CD4-positive, alpha-beta T cell treated with Interferon alpha-2 for 1 hour (primary cell): ENCODE measurements at regions not wholly inside any gene's neighbourhood (a gene's known extent, or its start where the extent isn't known, plus 50 kb on each side); places are given as distances from the start of the nearest gene placed in this dataset.

ENCODE experiments used
- DNase-seq, 2 donors: peaks; one replicate each; pipeline ENCODE4 v3.0.0-alpha.2; 2020 to 2022

DNA sequence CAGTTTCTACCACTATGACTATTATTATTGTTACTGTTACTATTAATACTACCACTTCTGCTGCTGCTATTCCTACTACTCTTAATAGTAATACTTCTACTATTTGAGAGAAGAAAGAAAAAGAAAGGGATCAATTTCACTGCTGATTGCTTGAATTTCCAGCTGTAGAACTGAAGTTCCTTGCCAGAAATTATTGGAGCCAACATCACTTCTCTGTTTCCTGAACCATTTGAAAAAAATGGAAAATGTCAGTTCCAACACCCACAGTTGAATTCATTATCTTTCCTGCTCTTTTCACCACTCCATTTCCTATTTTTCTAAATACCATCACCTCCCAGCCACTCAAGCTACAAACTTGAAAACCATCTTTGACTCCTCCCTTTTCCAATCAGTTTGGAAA is 54.1 kb upstream of the PIK3C2G start:
- no peak for DNase-seq

GRCh38 chr12:18206198-18206597 is 55.1 kb upstream of the PIK3C2G start:
- no peak for DNase-seq

DNA sequence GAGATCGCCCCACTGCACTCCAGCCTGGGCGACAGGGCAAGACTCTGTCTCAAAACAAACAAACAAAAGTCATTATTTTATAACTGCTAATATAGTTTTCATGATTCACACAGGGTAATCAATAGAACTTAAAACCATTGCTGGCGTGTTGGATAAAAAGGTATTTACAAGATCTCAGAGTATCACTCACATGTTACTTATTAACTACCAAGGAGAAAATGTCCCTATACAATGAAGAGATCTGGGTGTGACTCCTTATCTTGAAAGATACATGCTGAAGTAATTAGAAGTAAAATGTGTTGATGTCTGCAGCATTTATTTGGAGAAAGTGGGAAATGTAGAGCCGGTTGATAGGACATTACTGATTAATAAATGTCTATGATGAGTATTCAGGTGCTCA is 57.3 kb upstream of the PIK3C2G start:
- no peak for DNase-seq

GRCh38 chr12:18192119-18192518 is 69.2 kb upstream of the PIK3C2G start:
- no peak for DNase-seq

GRCh38 chr12:18183141-18183540 is 78.2 kb upstream of the PIK3C2G start:
- no peak for DNase-seq

- DNase-seq: no peak
Observed at GRCh38 chr12:18171571-18171970, 81.6 kb upstream of the RERGL start.

DNA sequence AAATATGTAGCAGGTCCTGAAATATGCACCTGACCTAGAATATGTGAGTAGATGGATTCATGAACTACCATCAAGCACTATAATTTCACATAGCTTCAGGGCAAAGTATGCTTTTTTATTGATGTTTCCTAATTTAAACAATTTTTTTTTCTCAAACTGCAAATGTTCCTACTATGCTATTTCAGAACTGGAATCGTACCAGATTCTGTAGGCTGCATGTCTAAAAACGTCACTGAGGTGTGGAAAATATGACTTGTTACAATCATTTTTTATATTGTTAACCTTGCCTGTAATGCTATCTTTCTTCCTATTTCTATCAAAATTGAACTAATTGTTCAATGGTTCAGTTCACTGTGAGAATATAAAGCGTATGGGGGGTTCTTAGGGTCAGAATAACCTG is 78.0 kb upstream of the RERGL start:
- DNase-seq: no peak

DNA sequence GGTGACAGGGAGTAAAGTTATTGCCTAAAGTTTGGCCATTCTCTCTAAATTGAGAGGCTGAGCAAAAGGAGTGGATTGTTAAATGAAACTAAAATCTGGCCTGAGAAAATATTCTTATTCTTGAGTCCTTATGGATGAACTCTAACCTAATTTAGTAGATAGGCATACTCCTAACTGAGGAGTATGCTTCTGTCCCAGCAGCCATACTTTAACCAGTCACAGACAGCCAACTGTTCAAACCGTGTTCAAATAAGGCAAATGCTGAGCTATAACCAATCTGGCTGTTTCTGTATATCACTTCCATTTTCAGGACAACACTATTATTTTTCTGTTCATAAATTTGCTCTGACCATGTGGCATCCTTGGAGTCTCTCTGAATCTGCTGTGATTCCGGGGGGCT is 75.9 kb upstream of the RERGL start:
- DNase-seq: no peak

GRCh38 chr12:18165422-18165871 is 75.5 kb upstream of the RERGL start:
- DNase-seq: peak in 1 of 2 donors; percentile 32

GRCh38 chr12:18160901-18161300 is 70.9 kb upstream of the RERGL start:
- DNase-seq: no peak

- peak in 1 of 2 donors; percentile 55 for DNase-seq
Observed at GRCh38 chr12:18158774-18159557, 69.0 kb upstream of the RERGL start.

- no peak for DNase-seq
Observed at GRCh38 chr12:18153826-18154225, 63.8 kb upstream of the RERGL start.

DNA sequence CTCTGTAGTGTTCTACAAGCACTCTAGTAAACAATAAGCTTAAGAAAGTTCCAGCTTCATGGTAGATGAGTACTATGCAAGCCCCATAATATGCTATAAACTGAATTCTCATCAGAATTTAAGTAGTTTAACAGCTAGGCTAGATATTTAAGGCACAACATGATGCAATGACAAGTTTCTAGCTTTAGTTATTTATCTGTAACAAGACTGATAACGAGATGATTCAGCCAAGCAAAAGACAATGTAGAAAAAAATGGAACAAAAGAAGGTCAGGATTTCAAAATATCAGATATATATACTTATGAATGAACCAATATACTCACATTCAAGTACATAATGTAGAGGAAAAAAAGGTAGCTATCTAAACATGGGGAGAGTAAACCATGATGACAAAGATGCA is 61.0 kb upstream of the RERGL start:
- DNase-seq: no peak

- no peak for DNase-seq
Observed at GRCh38 chr12:18148961-18149360, 59.0 kb upstream of the RERGL start.

DNA sequence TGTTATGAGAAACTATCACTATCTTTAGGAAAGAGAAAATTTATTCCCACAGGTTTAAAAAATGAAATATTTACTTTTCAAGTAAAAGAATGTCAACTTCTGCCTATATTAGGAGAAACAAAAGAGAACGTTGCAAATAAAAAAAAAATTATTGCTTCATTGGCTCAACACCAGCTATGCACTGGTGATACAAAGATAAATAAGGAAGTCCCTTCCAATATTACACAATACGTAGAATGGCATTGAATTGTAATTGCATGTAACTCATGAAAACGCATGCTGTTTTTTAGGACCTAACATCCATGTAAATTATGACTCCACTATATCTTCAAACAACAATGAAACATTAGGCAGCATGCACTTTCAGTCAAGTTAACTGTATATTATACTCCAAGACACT is 56.4 kb upstream of the RERGL start:
- DNase-seq: no peak

DNA sequence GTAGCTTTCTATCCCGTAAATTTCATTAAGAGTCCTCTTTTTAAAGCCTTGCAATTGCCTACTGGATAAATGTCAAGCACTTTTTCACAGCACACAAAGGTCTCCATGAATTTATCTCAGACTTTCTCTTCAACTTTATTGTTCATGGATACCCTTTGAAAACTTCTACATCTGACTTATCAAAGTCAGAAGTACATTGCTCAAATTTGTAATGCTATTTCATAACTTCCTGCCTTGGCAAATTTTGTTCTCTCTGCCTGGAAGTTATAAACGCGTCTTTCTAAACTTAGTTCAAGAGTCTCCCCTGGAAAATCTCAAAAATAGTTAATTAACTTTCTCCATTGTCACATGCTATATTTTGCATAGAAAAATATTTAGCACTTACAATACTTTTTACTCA is 55.9 kb upstream of the RERGL start:
- DNase-seq: no peak

GRCh38 chr12:18141048-18141982 is 51.3 kb upstream of the RERGL start:
- no peak for DNase-seq

DNA sequence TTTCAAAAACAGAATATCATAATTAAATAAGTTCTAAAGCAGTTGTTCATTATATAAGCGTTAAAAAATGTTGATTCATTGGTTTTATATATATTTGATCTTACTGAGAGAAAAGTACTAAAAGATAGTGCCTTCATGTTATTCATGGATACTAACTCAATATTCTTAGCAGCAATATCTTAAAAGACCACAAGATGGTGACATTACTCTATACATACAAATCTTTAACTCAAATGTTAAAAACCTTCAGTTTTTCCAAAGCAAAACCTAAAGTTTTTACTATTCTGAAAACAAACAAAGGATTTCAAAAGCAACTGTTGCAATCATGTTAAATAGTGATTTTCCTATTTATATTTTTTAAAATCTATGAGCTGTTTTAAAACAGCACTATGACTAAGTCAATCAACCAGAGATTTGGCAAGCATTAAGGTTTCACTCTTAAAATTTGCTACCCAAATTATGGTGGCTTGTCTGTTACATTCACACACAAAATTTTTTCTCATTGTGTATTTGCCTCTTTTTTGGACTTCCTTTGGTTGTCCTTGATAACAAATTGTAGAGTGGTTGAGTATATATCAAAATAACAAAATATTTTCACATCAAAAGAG is 50.1 kb upstream of the RERGL start:
- DNase-seq: no peak
